GM06990 (cell line): ENCODE measurements at regions not wholly inside any gene's neighbourhood (a gene's known extent, or its start where the extent isn't known, plus 50 kb on each side); places are given as distances from the start of the nearest gene placed in this dataset.
"Not testable (repeated sequence)": the region's sequence is repeated elsewhere in the genome, so short reads cannot be mapped to it uniquely, and the experiment has no call there.

Experiments used
- DNase-seq: peaks from one replicate; pipeline ENCODE4 v3.0.0-alpha.2; 2011; ENCODE audit not compliant: insufficient read length; ENCODE audit errors: extremely low read depth
- H3K27me3 ChIP-seq: replicated peaks from 2 replicates; pipeline ENCODE4 v1.6.0; 2011; ENCODE audit warnings: low read length; ENCODE audit not compliant: control insufficient read depth, insufficient read depth
- H3K36me3 ChIP-seq: 2 replicates; pipeline ENCODE4 v1.5.1; 2011; ENCODE audit warnings: low read length; ENCODE audit not compliant: control insufficient read depth, insufficient read depth
- H3K4me3 ChIP-seq: replicated peaks from 2 replicates; pipeline ENCODE4 v1.5.1; 2011; ENCODE audit warnings: low read depth, mild to moderate bottlenecking, control low read depth, low read length
- TF ChIP-seq, protein P1 (sequence below): IDR thresholded peaks from 2 replicates; pipeline ENCODE4 v1.5.1; 2011; ENCODE audit warnings: low read length, control low read depth, mild to moderate bottlenecking, inconsistent platforms; ENCODE audit not compliant: insufficient read depth, poor library complexity, severe bottlenecking

DNA sequence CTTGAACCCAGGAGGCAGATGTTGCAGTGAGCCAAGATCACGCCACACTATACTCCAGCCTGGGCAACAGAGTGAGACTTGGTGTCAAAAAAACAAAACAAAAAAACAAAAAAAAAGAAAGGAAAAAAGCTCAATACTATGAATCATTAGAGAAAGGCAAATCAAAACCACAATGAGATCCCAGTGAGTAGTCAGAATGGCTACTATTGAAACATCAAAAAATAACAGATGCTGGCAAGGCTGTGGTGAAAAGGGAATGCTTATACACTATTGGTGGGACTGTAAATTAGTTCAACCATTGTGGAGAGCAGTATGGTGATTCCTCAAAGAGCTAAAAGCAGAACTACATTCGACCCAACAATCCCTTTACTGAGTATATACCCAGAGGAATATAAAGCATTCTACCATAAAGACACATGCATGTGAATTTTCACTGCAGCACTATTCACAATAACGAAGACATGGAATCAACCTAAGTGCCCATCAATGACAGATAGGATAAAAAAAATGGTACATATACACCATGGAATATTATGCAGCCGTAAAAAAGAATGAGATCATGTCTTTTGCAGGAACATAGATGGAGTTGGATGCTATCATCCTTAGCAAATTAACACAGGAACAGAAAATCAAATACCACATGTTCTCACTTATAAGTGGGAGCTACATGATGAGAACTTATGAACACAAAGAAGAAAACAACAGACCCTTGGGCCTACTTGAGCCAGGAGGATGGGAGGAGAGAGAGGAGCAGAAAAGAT is 81.9 kb upstream of the ARRDC3 start:
- H3K4me3 ChIP-seq = no peak overlapping the region
- no peak for DNase-seq
- H3K36me3 ChIP-seq = no peaks in the 10 kb centered on the region
- TF ChIP-seq, protein P1, sequence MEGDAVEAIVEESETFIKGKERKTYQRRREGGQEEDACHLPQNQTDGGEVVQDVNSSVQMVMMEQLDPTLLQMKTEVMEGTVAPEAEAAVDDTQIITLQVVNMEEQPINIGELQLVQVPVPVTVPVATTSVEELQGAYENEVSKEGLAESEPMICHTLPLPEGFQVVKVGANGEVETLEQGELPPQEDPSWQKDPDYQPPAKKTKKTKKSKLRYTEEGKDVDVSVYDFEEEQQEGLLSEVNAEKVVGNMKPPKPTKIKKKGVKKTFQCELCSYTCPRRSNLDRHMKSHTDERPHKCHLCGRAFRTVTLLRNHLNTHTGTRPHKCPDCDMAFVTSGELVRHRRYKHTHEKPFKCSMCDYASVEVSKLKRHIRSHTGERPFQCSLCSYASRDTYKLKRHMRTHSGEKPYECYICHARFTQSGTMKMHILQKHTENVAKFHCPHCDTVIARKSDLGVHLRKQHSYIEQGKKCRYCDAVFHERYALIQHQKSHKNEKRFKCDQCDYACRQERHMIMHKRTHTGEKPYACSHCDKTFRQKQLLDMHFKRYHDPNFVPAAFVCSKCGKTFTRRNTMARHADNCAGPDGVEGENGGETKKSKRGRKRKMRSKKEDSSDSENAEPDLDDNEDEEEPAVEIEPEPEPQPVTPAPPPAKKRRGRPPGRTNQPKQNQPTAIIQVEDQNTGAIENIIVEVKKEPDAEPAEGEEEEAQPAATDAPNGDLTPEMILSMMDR = no peak
- no peaks in the 10 kb centered on the region for H3K27me3 ChIP-seq

DNA sequence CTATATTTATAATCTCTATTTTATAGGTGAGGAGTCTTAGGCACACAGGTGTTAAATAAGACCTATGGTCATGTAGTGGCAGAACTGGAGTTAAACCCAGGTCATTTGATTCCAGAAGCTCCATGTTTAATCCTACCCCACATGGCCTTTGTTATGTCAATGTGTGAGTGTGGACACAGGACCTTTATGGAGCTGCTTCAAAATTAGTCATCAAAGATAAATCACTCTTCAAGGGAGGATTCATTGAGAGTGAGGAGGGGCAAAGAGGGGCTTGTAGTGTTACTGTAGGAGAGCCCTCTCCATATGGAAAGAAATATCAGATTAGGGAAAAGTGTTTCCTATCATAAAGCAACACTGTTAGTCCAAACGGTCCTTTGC is 74.6 kb upstream of the ARRDC3 start:
- no peaks in the 10 kb centered on the region for H3K27me3 ChIP-seq
- no peaks in the 10 kb centered on the region for H3K36me3 ChIP-seq
- DNase-seq = no peak
- H3K4me3 ChIP-seq = no peak overlapping the region
- TF ChIP-seq, protein P1 = no peak

DNA sequence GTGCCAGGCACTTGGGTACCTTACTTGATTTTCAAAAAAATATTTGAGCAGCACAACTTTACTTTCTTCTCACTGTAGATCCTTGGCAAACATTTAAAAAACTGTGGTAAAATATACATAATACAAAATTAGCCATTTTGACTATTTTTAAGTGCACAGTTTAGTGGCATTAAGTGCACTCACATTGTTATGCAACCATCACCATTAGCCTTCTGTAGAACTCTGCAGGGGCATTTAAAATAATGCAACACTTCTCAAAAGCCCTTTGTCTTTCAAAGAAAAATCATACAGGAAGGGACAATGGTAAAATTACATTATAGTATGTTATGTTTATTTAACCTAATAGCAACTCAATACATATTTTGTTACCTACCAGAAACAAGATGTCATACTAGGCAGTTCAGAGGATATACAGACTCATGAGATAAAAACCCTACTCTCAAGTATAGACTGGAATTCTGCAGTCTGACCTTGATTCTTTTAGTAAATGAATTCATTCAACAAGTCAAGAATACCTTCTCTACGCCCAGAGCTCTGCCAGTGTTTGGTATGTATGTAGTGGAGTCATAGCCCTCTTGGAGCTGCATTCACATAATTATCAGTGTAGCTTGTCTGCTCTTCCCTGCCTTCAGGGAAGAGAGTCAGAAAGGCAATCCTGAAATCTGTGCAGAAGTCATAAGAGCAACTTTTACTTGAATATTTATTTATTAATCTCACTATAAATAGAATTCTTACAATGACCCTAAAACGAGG is 74.0 kb upstream of the ARRDC3 start:
- TF ChIP-seq, protein P1 = no peak
- no peaks in the 10 kb centered on the region for H3K27me3 ChIP-seq
- no peaks in the 10 kb centered on the region for H3K36me3 ChIP-seq
- no peak overlapping the region for H3K4me3 ChIP-seq
- DNase-seq = no peak

DNA sequence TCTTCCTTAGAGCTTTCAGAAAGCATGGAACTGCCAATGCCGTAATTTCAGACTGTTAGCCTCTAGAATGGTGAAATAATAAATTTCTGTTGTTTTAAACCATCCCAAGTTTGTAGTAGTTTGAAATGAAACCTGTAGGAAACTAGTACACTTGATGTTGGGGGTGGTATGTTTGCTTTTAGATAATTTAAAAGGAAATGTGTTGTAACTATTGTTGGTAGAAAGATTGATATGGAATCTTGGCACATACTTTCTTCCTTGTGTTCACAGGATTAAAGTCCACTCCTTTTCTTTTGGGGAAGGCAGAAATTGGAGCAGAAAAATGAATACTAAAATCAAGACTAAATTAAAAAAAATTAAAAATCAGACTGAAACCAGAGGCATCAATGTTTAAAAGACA is 66.0 kb upstream of the ARRDC3 start:
- no peak for DNase-seq
- no peak overlapping the region for H3K4me3 ChIP-seq
- H3K36me3 ChIP-seq = no peaks in the 10 kb centered on the region
- TF ChIP-seq, protein P1 = no peak
- no peaks in the 10 kb centered on the region for H3K27me3 ChIP-seq

DNA sequence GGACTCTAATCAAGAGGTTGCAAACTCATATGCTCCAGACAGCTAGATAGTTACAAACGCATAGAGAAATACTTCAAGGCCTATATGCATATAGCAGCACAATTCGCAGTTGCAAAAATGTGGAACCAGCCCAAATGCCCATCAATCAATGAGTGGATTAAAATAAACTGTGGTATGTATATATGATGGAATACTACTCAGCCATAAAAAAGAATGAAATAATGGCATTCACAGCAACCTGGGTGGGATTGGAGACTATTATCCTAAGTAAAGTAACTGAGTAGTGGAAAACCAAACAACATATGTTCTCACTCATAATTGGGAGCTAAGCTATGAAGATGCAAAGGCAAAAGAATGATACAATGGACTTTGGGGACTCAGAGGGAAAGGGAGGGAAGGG is 65.0 kb upstream of the ARRDC3 start:
- not testable (repeated sequence) for H3K4me3 ChIP-seq, H3K27me3 ChIP-seq, DNase-seq, H3K36me3 ChIP-seq

DNA sequence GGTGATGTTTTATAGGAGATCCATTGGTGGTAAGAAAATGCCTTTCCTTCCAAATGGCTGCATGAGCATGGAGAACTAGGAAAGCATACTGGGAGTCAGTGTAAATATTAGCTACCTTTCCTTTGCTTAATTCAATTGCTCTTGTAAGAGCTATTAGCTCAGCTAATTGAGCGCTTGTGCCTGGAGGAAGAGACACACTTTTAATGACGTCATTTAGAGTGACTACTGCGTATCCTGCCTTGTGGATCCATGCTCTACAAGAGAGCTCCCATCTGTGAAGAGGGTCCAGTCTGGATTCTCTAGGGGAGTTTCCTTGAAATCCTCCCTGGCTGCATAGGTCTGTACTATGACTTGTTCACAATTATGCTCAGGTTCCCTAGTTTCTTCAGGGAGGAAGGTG is 63.8 kb upstream of the ARRDC3 start:
- H3K4me3 ChIP-seq, H3K36me3 ChIP-seq, H3K27me3 ChIP-seq, DNase-seq: not testable (repeated sequence)
